NCI-H1092 (cell line): ENCODE measurements at regions not wholly inside any gene's neighbourhood (a gene's known extent, or its start where the extent isn't known, plus 50 kb on each side); places are given as distances from the start of the nearest gene placed in this dataset.

Experiments used
- DNase-seq: peaks from one replicate; lab custom pipeline; 2025; lab: John Stamatoyannopoulos, UW

DNA sequence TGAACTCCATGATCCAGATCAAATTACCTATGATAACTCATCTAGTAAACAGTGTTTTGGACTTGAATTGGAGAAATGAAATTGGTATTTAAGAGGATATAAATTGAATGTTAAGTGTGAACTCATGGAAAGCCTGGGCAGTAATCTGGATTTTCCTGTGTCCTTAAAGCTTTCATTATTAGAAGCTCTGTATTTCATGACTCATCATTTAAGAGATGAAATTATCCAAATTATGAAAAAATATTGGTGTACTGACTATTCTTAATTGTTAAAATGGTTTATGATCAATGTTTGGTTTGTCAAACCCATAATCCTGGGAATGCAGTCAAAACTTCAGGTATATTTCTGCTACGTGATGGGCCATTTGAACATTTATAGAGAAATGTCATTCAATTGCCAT, 332.2 kb upstream of the ST6GAL2 start:
- no peak for DNase-seq

GRCh38 chr2:107222466-107222865, 336.5 kb upstream of the ST6GAL2 start:
- DNase-seq, result no peak

DNA sequence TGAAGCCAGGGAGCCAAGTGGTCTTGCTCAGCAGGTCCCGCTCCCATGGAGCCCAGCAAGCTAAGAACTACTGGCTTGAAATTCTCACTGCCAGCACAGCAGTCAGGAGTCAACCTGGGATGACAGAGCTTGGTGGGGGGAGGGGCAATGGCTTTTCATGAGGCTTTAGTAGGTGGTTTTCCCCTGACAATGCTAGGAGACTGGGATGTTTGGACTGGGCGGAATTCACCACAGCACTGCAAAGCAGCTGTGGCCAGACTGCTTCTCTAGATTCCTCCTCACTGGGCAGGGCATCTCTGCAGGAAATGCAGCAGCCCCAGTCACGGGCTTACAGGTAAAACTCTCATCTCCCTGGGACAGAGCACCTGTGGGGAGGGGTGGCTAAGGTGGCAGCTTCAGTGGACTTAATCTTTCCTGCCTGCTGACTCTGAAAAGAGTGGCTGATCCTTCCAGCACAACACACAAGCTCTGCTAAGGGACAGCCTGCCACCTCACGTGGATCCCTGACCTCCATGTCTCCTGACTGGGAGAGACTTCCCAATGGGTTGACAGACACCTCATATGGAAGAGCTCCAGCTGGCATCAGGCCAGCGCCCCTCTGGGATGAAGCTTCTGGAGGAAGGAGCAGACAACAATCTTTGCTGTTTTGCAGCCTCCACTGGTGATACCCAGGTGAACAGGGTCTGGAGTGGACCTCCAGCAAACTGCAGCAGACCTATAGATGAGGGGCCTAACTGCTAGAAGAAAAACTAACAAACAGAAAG, 349.7 kb upstream of the ST6GAL2 start:
- no peak for DNase-seq

GRCh38 chr2:107242811-107243210, 356.8 kb upstream of the ST6GAL2 start:
- DNase-seq, result no peak

DNA sequence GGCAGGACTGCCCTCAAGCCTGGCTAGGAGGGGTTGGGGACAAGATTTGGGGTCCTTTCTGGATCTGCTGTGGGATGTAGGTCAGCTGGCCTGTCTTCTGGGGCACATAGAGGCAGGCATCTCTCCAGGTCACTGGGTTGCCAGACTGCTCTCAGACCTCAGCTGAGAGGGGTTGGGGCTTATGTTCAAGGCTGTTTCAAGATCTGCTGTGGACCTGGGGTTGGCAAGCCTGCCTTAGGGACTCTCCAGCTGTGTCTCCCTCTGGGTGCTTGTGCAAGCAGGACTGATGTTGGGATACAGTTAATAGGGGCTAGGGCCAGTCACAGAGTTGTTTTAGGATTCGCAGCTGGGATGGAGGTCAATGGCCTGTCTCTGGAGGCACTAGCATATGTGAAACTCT, 363.0 kb upstream of the ST6GAL2 start:
- no peak for DNase-seq

DNA sequence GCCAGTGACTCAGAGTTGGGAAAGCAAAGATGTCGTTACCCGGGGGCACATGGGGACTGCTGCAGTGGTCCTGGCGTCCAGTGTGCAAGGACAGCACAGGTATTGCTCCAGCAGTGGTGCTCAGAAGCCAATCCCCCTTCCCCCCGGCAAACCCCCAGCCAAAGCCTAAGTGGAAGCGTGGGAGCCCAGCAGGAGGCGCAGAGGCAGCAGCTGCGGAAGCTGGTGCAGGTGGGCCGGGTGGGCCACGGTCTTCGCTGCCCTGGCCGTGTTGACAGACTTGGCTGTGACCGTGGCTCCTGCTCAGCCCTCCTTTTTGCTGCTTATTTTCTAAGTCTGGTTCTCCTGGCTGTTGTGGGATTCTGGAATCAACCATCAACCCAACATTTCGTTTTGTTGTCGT, 369.8 kb upstream of the ST6GAL2 start:
- DNase-seq, result no peak

- DNase-seq, result no peak
These were observed 372.8 kb upstream of the ST6GAL2 start for GRCh38 chr2:107258531-107259407.

DNA sequence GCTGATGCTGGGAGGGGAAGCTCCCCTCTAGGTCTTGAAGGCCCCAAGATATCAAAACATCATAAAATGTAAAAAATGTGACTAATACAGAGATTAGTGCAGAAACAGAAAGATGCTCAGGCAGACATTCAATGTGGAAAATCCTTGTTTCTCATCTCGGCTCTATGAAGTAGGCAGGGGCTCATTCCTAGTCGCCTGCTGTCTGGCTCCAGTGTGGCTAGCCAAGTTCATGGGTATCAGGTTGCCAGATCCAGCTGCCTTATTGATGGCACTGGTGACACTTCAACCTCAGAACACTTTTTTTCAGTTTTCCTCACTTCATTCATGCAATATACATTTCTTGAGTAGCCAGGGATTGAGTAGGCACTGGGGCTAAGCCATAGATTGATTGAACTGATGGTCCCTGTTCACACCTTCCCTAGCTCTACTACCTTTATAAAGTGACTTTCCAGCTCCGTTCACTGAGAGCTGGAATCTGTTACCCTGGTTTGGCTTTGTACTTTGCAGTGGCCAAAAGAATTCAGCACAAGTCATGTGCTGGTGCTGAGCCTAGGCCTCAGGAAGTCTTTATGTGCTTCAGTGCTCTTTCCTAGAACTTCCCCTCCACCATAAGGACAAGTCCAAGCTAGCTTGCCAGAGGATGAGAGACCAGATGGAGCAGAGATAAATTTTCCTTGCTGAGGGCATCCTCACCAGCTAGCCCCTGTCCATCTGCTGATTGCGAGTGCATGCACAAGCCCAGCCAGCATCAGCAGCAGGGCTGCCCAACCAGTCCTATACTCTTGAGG, 373.6 kb upstream of the ST6GAL2 start:
- no peak for DNase-seq

GRCh38 chr2:107263628-107264027, 377.7 kb upstream of the ST6GAL2 start:
- DNase-seq, result no peak

DNA sequence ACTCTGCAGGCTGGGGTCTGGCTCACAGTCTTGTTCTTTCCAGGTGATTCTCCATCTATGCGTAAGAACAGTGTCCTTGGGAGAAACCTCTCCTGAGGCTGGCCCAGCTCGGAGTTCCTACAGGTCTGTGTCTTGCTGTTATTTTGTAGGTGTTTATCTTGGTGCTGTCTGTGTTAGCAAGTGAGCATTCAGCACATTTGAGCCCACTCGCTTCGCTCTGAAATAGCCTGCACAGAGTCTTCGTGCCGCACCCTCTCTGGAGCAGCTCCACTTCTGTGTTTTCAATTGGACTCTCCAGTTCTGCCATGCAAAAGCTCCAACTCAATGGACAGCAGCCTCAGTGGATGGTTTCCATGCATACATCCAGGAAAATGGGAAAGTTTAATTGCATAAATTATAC, 378.2 kb upstream of the ST6GAL2 start:
- no peak for DNase-seq

GRCh38 chr2:107266555-107266954, 380.6 kb upstream of the ST6GAL2 start:
- DNase-seq, result no peak

- no peak for DNase-seq
These were observed 381.1 kb upstream of the ST6GAL2 start for GRCh38 chr2:107267086-107267485.

DNA sequence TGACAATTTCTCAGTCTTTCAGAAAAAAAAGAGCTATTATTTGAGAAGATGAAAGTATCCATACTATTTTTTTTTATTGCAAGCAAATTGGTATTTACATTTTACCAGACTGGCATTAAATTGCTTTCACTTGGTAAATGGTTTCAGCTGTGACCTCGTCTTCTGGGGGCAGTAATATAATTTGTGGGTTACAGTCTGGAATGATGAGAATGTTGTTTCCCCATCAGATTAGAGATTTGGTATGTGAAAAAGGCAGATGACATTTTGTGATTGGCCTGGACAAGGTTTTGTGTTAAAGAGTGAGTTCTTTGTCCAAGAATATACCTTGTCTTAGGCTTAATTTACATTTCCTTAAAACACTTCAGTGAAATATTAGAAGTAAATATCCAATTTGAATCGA, 390.1 kb upstream of the ST6GAL2 start:
- DNase-seq, result no peak

GRCh38 chr2:107278672-107279071, 392.7 kb upstream of the ST6GAL2 start:
- DNase-seq, result no peak

GRCh38 chr2:107281637-107282036, 395.7 kb upstream of the ST6GAL2 start:
- no peak for DNase-seq

DNA sequence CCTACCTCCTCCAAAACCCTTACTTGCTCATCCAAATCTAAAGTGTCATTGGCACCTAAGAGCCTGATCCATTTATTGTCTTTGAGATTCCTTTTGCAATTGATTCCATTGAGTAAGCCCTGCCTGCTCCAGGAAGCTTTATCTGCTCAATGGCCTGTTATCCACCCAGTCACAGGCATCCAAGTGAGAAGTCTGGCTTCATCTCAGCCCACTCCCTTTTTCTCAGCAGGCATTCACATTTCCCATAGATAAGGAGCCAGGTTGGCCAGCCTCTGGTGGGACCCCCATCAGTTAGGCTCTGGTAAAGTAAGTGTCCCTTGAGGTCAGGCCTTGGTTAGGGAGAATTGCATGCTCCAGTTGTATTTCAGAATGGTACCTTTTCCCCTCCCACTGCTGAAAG, 396.2 kb upstream of the ST6GAL2 start:
- no peak for DNase-seq

- no peak for DNase-seq
These were observed 399.8 kb upstream of the ST6GAL2 start for GRCh38 chr2:107285621-107286299.

DNA sequence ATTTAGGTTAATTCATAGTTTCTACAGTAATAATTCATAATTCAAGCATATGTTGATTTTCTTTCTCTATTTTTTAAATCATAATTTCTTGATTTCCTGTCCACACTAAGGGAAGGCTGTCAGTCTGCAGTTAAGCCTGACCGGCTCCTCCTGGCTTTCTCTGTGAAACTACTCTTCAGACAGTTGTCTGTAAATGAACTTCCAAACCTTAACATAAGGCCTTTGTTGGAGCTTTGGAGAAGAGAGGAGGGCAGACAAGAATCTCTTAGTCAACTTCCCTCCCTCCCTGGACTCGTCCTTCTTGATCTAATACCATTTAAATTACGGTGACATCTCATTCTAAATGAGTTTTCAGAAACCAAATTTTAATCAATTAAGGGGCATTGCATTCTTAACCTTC, 404.1 kb upstream of the ST6GAL2 start:
- no peak for DNase-seq

DNA sequence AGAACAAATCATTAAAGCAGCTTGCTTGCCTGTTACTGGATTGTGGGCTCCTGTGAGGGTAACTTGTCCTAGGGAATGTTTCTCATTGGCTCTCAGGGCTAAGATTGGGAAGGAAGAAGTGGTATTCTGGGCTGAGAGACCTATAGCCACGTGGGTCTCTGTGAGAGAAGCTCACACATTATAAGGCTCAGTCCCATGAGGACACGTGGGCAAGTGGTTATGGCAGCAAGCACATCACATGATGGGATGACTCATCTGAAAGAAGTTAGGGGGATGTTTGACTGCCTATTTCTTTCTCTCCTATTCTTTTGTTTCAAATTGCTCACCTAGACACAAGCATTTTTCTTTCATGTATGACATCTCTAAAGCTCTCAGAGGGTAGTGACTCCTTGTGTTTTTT, 418.0 kb upstream of the ST6GAL2 start:
- DNase-seq, result no peak

DNA sequence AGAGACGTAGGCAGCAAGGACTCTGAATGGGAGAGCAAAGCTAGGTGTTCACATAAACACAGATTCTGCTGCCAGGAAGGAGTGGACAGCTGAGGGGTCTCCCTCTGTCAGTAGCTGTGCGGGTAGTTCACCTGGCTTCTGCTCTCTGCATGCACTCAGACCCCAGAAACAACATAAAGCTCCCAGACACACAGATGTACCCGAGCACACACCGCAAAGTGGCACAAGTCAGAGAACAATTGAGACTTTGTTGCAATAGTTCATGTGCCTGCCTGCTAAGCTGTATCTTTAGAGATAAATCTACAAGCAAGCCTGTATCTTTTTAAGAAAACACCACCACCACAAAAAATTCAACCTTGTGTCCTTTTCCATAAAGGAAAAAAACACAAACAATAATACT, 420.0 kb upstream of the ST6GAL2 start:
- no peak for DNase-seq

DNA sequence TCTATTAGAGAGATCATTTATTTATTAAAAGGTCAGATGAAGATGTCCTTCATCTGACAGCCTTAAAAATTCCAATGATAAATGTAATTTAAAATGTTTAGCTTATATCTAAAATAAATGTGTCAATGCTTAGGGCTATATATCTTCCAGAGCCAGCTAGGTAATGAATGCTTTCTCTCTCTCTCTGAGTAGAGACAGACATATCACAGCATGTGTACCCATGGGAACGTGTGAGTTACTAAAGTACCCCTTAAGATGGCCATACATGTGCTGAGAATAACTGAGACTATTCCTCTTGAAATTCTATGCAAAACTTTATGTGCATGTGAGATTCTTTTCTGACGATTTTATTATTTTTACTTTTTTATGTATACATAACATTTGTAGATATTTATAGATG, 420.9 kb upstream of the ST6GAL2 start:
- DNase-seq, result no peak

DNA sequence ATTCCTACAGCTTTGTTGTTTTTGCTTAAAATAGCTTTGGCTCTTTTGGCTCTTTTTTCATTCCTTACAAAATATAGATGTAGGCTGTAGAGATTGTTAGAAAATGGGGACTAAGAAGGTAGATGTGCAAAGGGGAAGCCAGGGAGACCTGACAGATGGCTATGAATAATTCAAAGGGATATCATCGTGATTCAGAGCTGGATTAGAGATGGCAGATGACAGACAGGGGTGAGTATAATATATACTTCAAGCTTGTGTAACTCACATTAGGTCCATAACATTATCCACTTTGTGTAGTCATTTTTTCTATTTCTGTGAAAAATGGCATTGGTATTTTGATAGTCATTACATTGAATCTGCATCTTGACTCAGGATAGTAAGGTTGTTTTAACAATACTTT, 422.9 kb upstream of the ST6GAL2 start:
- DNase-seq, result no peak
